ENCODE measurements at regions not wholly inside any gene's neighbourhood (a gene's known extent, or its start where the extent isn't known, plus 50 kb on each side); places are given as distances from the start of the nearest gene placed in this dataset.

- no peak for TF ChIP-seq POLR2AphosphoS5 (IDR thresholded peaks at IDR 0.05; ENCODE audit: low read depth, low read length)
- TF ChIP-seq, protein P1, sequence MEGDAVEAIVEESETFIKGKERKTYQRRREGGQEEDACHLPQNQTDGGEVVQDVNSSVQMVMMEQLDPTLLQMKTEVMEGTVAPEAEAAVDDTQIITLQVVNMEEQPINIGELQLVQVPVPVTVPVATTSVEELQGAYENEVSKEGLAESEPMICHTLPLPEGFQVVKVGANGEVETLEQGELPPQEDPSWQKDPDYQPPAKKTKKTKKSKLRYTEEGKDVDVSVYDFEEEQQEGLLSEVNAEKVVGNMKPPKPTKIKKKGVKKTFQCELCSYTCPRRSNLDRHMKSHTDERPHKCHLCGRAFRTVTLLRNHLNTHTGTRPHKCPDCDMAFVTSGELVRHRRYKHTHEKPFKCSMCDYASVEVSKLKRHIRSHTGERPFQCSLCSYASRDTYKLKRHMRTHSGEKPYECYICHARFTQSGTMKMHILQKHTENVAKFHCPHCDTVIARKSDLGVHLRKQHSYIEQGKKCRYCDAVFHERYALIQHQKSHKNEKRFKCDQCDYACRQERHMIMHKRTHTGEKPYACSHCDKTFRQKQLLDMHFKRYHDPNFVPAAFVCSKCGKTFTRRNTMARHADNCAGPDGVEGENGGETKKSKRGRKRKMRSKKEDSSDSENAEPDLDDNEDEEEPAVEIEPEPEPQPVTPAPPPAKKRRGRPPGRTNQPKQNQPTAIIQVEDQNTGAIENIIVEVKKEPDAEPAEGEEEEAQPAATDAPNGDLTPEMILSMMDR (CRISPR knock-in tag; IDR thresholded peaks at IDR 0.05) = no peak
- TF ChIP-seq BATF2 (CRISPR knock-in tag; IDR thresholded peaks at IDR 0.05) = no peak
- TF ChIP-seq HCFC1 (IDR thresholded peaks at IDR 0.05; ENCODE audit: low read depth, low read length) = no peak
- TF ChIP-seq CERS6 (CRISPR knock-in tag; IDR thresholded peaks at IDR 0.05) = no peak
- TF ChIP-seq, protein P2, sequence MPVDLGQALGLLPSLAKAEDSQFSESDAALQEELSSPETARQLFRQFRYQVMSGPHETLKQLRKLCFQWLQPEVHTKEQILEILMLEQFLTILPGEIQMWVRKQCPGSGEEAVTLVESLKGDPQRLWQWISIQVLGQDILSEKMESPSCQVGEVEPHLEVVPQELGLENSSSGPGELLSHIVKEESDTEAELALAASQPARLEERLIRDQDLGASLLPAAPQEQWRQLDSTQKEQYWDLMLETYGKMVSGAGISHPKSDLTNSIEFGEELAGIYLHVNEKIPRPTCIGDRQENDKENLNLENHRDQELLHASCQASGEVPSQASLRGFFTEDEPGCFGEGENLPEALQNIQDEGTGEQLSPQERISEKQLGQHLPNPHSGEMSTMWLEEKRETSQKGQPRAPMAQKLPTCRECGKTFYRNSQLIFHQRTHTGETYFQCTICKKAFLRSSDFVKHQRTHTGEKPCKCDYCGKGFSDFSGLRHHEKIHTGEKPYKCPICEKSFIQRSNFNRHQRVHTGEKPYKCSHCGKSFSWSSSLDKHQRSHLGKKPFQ (CRISPR knock-in tag; IDR thresholded peaks at IDR 0.05; ENCODE audit: insufficient replicate concordance) = no peak
- TF ChIP-seq, protein P3, sequence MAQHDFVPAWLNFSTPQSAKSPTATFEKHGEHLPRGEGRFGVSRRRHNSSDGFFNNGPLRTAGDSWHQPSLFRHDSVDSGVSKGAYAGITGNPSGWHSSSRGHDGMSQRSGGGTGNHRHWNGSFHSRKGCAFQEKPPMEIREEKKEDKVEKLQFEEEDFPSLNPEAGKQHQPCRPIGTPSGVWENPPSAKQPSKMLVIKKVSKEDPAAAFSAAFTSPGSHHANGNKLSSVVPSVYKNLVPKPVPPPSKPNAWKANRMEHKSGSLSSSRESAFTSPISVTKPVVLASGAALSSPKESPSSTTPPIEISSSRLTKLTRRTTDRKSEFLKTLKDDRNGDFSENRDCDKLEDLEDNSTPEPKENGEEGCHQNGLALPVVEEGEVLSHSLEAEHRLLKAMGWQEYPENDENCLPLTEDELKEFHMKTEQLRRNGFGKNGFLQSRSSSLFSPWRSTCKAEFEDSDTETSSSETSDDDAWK (CRISPR knock-in tag; IDR thresholded peaks at IDR 0.05) = no peak
- TF ChIP-seq, protein P4, sequence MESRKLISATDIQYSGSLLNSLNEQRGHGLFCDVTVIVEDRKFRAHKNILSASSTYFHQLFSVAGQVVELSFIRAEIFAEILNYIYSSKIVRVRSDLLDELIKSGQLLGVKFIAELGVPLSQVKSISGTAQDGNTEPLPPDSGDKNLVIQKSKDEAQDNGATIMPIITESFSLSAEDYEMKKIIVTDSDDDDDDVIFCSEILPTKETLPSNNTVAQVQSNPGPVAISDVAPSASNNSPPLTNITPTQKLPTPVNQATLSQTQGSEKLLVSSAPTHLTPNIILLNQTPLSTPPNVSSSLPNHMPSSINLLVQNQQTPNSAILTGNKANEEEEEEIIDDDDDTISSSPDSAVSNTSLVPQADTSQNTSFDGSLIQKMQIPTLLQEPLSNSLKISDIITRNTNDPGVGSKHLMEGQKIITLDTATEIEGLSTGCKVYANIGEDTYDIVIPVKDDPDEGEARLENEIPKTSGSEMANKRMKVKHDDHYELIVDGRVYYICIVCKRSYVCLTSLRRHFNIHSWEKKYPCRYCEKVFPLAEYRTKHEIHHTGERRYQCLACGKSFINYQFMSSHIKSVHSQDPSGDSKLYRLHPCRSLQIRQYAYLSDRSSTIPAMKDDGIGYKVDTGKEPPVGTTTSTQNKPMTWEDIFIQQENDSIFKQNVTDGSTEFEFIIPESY (CRISPR knock-in tag; IDR thresholded peaks at IDR 0.05) = no peak
- TF ChIP-seq DPF2 (CRISPR knock-in tag; IDR thresholded peaks at IDR 0.05; ENCODE audit: borderline replicate concordance, low read depth) = no peak
- TF ChIP-seq RBFOX2 (IDR thresholded peaks at IDR 0.05; ENCODE audit: low read depth, low read length) = no peak
Measured at GRCh38 chr5:126094991-126095390, 328.2 kb upstream of the GRAMD2B start.

Data from HepG2 (cell line).